ENCODE measurements at regions not wholly inside any gene's neighbourhood (a gene's known extent, or its start where the extent isn't known, plus 50 kb on each side); places are given as distances from the start of the nearest gene placed in this dataset.

DNA sequence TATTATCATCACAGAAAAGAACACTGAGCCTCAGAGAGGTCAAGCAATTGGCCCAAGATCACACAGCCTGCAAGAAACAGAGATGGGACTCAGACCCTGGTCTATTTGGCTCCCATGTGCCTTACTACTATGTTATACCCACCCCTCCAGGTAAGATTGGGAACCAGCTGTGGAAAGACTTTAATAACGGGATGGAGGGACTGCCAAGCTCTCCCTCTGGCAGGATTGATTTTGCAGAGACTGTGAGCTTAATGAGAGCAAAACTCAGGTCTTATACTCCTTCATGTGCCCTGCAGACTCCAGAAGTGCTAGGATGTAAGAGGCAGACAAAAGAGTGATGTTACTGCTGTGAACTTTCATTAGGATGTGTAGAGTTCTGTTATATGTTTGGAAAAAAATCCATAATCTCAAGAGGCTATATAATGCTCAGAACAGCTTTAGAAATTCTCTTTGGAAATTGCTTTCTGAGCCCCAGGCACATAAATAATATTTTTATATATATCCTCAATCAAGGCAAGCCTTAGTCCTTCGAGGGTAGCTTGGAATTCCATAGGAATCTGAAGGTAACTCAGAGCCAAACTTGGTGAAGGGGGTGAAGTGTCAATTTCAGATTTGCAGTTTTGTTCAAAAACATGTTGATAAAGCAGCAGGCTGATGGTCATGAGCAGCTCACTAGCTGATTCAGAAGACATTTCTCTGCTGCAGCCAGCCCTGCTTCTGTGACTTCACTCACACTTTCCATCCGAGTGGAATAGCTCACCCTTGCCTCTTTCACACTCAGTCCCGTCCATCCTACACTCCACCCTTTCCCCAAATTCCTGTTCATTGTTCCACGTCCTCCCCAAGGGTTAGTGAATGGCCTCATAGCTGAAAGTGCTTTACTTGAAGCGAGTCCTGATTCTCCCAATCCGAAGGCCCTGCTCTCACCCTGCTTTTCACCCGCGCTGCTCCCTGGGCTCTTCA is 188.8 kb downstream of the SNX19 start:
- DNase-seq (ENCODE audit: extremely low read depth, low read depth): no peak

DNA sequence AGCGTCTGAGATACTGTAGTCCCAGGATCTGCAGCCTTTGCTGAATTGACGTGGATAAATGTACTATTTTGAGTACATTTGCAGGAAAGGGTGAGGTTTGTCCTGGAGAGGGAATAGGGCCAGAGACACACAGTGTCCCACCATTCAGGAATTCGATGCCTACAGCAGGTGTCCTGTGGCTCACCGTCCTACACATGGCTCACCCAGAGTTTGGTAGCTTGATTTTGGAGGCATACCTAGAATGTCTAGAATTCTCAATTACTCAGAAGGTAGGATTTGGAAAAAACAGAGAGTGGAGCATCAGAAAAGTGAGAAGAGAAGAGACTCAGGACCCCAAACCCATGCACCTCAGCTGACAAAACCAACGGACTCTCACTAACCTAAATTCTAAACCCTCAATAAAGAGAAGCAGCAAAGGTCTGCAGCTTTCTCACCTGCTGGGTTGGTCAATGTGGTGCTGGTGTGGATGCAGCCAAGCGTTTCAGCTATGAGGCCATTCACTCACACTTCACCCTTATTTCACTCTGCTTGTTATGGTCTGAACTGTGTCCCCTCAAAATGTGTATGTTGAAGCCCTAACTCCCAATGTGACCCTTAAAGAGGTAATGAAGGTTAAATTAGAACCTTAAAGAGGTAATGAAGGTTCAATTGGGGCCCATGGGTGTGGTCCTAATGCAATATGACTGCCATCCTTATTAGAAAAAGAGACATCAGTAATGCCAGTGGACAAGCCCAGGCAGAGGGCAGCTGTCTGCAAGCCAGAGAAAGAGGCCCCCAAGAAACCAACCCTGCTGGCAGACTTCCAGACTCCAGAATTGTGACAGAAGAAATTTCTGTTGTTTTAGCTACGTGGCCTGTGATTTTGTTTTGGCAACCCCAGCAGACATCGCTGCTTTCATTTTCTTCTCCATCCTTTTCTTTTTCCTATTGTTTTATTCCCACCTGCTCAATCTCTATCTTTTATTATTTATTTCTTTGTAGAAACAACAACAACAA is 187.8 kb downstream of the SNX19 start:
- no peak for DNase-seq (ENCODE audit: extremely low read depth, low read depth)

DNA sequence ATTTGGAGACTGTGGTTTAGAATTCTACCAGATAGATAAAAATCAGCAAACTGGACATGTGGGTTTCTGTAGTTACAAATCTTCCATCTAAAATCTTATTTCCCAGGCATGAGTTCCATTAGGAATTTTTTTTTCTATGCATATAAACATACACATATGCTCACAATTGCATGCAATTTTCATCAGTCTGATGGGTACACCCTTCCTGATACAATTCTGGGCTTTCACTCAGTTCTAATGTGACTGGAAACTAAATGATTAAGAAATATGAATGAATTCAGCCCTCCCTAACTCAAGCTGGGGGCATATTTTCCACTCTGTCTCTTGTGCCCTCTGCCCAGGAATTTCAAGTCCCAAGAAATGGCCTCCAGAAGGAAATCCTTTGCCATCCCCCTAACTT is 187.1 kb downstream of the SNX19 start:
- no peak for DNase-seq (ENCODE audit: extremely low read depth, low read depth)

DNA sequence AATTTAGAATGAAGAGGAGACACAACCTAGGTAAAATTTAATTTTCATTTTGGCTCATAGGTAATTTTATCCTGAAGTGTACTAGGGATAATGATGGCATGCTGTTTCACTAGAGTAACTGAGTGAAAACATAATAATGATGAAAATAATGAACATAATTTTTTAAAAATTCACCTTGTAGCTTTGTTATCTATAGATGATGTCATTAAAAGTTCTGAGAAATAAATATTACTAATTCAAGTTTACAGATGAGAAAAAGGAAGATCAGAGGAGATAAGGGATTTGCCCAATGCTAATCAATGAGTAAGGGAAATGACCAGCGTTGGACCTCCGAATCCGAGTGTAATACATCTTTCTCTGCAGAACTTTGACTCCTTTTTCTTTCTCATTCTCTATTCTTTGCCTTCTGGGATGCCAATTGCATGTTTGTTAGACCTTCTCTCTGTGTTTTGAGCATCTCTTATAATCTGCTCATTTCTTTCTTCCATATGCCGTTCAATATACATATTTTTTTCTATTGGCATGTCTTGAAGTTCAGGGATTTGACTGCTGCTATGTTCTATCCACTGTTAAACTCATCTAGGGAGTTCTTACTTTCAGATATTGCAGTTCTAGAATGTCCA is 186.5 kb downstream of the SNX19 start:
- no peak for DNase-seq (ENCODE audit: extremely low read depth, low read depth)

DNA sequence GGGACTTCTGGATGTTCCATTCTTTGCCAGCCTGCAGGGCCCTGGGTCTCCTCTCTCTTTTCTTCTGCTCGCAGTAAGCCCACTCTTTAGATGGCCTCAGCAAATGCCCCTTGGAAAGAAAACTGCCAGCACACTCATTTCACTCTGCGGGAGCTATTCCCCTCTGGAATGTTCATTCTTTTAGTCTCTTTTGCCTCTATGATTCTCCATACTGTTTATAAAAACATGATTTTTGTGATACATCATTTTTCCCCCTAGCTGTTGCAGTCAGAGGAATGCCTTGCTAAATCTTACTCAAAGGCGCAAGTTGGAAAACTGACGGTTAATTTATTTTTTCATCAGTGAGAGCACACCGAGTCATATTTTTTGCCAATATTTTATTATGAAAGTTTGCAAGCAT is 184.9 kb downstream of the SNX19 start:
- DNase-seq (ENCODE audit: extremely low read depth, low read depth): no peak

DNA sequence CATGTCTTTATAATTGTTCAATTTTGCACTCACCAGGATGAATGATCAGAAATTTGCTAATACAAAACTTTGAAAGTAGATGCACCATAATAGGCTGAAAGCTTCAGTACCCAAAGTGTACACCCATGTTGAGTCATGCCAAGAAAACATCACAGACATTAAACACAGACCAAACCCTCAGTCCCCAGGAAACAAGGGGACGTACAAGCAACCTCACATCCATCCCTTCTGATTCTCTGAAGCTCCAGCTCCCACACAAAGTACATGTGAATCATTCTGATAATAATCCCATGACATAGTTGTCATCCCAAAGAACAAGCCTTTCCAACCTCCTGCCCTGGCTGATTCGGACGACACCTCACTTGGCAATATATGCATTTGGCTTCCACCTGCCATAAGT is 183.8 kb downstream of the SNX19 start:
- DNase-seq (ENCODE audit: extremely low read depth, low read depth): no peak

DNA sequence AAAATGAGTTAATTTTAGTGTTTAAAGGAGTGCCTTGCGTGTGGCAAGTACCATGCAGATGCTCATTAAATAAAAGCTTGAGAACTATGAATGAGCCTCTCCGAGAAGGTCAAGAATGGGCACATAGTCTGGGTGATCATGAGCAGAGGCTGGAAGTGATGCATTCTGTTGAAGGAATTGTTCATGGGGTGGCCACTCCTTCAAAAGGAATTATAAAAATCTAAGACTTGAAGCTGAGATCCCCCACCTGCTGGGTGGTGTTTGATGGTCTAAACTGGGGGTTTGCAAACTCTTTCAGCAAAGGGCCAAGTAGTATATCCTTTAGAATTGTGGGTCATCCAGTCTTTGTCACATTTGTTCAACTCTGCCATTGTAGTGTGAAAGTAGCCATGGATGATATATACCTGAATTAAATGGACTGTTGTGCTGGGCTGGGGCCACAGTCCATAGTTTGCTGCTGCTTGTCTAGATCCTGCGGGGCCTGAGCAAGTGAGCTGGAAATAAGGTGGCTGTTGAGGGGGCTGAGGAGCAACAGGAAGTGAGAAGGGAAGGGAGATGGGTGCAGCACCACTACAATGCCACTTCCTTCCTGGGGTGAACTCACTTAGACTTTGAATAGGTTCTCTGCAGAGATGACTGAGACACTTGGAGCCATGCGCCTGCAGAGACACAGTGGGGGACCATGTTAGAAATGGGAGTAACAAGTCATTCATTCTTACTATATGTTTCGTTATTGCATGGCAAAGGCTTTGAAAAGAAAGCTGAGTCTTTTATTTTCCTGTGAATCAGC is 179.0 kb downstream of the SNX19 start:
- no peak for DNase-seq (ENCODE audit: extremely low read depth, low read depth)

DNA sequence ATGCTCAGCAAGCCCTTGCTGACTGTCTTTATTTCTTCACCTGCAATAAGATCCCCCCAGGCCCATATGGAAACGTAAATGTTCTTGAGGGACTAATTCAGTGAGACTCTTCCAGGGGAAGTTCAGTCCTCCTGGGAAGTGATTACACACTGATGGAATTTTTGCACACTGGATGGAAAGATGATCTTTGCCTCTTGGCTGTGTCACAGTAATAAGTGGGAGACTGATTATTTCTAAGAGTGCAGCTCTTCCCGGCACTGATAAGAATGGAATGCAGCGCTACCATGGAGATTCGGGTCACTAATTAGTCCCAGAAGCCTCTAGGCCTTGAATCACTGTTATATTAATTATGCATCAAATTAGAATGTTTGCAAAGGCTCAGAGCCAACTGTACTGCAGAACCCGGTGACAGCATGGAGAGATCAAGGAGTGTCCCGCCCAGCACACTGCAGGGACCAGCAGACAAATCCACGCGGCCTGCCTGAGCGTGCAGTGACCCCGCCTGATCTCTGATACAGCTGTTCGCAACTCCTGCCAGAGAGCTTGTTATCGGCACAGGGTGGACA is 178.3 kb downstream of the SNX19 start:
- DNase-seq (ENCODE audit: extremely low read depth, low read depth): no peak

DNA sequence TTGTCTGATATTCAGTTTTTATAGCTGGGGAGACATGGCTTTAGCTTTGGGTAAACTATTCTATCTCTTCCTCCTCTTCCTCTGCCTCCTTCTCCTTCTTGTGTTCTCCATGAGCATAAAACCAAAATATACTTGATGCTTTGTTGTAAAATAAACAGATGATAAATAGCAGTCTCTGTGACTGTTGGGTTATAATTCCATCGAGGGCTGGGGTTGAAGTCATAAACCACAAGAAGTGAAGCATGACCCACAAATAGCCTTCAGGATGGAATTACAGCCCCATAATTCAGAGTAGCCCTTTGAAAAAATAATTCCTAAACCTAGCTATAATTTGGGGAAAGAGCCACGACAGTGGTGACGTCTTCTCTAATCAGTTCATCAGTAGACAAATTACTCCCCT is 177.7 kb downstream of the SNX19 start:
- DNase-seq (ENCODE audit: extremely low read depth, low read depth): no peak

DNA sequence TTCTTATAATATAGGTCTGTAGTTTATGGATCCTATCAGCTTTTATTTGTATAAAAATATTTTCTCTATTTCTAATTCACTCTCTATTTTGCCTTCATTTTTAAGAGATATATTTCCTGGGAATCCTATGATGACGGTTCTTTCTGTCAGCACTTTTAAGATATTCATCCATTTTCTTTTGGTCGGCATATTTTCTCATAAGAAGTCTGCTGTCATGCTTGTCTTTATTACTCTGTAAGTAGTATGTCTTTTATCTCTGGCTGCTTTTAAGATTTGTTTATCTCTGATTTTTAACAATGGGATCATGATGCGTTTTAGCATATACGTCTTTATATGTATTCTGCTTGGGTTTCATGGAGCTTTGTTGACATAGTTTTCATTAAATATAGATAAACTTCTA is 175.5 kb downstream of the SNX19 start:
- no peak for DNase-seq (ENCODE audit: extremely low read depth, low read depth)

DNA sequence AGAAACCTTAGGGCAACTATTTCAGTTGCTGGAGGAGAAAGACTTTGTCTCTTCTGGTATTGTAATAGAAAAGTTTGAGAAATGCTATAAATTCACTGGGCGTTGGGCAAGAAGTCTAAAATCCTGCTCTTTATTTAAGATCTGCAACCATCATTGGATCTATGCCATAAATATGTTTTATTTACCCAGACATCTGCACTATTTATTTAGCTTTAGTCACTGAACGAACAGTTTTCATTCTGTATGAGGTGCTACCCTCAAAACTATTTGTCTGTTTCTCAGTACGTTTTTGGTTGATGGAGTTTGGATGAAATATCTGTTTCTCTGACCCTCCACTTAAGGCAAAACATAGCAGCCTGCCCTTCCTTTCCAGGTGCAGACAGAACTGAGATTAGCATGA is 171.5 kb downstream of the SNX19 start:
- DNase-seq (ENCODE audit: extremely low read depth, low read depth): no peak

DNA sequence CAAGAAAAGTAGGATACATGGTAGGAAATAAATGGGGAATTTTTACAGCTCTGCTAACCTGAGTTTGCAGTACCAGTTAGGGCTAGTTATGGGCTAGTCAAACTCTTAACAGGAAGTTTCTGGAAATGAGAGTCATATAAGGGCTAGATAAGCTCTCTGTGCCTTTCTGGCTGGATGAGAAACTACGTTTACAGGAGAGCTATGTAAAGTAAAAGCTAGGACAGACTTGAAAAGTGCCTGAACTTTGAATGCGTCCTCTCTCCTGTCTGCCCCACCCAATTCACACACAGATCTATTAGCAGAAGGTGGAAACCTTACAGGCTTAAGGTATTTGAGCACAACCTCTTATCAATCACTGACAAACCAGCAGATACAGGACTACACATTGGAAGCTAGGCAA is 167.1 kb downstream of the SNX19 start:
- no peak for DNase-seq (ENCODE audit: extremely low read depth, low read depth)

DNA sequence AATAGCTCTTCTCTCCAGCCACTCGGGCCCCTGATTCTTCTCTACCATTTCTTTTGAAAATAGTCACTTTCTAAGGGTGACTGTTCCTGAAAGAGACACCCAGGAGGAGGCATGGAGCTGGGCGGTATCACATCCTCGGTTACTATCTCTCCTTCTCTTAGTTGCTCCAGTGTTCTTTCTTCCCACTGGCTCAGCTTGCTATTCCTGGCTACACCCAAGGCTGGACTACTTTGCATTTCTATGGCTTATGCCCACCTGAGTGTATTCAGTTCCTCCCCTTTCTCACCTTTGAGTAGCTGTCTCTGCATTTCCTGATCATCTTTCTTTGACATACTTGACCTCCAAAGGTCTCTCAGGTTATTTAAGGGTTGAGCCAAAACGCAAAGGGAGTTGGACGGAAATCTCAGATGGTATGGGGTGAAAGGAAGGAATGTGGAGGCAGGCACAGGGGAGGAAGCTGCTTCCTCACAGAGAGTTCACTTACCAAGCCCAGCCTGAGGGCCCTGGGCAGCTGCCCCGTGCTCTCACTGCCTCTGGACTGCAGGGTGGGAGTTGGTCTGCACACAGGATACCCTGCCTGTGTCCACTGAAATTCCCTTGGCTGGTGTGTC is 155.7 kb downstream of the SNX19 start:
- no peak for DNase-seq (ENCODE audit: extremely low read depth, low read depth)

DNA sequence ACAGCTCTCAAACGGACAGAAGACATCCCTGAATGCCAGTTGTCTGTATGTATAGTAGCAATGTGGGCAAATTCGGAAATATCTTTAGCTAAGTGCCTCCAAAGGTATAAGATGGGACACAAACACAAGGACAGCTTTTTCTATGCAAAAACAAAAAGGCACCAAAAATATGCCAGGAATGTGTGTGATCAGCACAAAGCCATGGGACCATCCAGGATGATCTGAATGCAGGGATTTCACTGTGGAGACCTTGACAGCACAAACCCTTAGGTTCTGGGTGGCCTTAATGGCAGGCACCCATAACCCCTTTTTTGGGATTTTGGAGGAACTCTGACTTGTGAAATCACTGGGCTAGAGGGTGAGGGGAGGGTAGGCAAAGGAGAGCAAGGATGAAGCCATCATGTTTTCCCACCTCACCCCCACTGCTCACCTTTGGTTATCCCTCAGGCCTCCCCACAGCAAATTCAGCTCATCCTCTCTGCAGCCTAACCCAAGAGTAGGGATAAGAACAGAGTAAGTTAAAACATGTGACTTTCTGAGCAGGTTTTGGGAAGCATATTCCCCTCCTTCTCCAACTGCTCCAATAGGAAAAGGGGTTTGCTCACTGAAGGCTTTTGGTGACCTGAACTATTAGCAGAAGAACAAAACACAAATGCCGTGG is 154.6 kb downstream of the SNX19 start:
- no peak for DNase-seq (ENCODE audit: extremely low read depth, low read depth)

DNA sequence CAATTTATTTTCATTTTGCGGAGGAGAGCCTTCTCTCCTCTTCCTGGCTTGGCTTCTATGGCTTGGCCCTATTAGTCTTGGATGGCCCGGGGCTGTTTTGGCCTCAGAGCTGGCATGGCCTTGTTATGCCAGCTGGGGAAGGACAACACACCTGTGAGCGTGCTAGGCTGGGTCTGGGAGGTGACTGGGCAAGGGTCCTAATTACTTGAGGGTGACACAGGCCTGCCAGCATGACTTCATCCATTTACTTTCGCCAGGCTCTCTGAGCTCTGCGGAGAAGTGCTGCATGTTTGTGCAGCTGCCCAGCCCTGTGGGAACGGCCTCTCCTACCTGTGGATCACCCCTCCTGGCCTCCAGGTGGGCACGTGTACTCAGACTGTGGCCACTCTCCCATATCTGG is 153.6 kb downstream of the SNX19 start:
- DNase-seq (ENCODE audit: extremely low read depth, low read depth): no peak

DNA sequence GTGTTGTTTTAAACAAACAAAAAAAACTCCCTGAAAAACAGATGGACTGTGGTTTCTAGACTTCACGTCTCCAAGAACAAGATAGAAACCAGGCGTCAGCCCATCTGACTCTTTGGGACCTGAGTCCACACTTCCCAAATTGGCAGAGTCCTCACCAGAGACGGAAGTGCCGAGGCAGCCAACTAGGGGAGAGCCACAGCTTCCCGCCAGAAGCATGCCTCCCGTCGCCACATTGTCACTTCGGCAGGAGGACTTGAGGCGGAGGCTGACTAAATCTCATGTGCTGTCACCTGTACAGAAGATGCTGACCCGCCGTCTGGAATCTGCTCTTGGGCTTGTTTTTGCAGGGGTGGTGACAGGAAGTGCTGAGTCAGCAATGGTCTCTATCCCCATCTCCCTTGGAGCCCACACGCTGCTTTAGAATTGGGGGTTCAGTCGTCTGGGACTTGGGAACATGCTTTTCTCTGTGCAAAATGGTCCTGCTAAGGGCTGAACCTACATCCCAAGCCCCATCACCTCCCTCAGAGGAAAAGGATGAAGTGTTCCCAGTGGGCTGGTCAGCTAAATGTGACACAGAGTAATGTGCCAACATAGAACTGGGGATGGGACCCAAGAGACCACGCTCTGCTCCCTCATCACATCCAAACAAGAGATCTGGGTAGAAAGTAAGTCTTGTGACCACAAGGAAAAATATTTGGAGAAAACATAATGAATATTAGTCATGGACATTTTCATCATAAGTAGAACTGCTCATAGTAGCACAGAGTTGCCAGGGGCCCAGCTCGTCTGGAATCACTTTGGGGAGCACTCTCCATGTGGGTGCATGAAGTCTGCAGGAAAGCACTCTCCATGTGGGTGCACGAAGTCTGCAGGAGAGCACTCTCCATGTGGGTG is 152.9 kb downstream of the SNX19 start:
- no peak for DNase-seq (ENCODE audit: extremely low read depth, low read depth)

DNA sequence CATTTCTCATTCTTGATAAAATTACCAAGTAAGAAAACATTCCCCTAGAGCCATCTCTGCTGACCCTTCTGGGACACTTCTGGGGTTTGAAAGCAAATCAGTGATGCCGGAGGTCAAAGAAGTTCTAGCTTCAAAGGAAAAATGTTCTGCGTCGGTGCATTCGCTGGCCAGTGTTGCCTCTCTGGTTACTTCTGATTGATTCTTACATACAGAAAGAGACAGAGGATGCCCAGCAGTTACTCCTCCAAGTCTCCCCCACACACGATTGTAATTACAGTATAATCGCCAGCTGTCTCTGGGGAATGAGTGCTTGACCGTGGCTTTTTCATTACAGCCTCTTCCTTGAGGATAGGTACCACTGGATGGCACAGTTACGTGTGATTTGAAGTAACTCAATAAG is 150.9 kb downstream of the SNX19 start:
- DNase-seq (ENCODE audit: extremely low read depth, low read depth): no peak
